PC-3 (cell line): ENCODE measurements at regions not wholly inside any gene's neighbourhood (a gene's known extent, or its start where the extent isn't known, plus 50 kb on each side); places are given as distances from the start of the nearest gene placed in this dataset.

Experiments
- EZH2 ChIP-seq: fragments of 300-600 bp; sonication (generic); IDR thresholded peaks from one replicate; pipeline ENCODE4 v1.6.1; 2017; ENCODE audit warnings: antibody characterized with exemption, mild to moderate bottlenecking, low read length; ENCODE audit not compliant: unreplicated experiment
- TF ChIP-seq, protein P1 (sequence below): fragments of 300-600 bp; sonication (generic); conservative IDR thresholded peaks from 2 replicates; pipeline ENCODE4 v1.5.1; 2017; ENCODE audit warnings: antibody characterized with exemption, low read depth, mild to moderate bottlenecking, low read length

DNA sequence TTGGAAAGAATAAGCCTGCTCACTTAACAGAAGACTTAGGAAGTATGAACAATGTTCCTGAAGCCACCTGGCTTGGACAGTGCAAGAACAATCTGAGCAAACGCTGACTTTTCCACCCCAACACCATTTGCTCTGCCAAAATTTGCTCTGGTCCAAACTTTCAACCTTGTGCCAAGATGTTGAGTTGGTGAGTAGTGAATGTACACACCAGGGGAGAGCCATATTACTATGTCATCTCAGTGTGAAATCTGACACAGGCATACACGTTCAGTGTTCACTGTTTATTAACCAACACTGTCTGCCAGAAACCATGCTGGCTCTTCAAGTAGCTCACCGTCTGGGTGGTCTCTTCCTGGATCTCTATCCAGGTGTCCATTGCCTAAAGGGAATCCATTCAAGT lies 152.9 kb upstream of the LPP start:
- TF ChIP-seq, protein P1, sequence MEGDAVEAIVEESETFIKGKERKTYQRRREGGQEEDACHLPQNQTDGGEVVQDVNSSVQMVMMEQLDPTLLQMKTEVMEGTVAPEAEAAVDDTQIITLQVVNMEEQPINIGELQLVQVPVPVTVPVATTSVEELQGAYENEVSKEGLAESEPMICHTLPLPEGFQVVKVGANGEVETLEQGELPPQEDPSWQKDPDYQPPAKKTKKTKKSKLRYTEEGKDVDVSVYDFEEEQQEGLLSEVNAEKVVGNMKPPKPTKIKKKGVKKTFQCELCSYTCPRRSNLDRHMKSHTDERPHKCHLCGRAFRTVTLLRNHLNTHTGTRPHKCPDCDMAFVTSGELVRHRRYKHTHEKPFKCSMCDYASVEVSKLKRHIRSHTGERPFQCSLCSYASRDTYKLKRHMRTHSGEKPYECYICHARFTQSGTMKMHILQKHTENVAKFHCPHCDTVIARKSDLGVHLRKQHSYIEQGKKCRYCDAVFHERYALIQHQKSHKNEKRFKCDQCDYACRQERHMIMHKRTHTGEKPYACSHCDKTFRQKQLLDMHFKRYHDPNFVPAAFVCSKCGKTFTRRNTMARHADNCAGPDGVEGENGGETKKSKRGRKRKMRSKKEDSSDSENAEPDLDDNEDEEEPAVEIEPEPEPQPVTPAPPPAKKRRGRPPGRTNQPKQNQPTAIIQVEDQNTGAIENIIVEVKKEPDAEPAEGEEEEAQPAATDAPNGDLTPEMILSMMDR = no peak
- no peak for TF ChIP-seq EZH2
